Smooth muscle cell (in vitro differentiated cells): ENCODE measurements at regions not wholly inside any gene's neighbourhood (a gene's known extent, or its start where the extent isn't known, plus 50 kb on each side); places are given as distances from the start of the nearest gene placed in this dataset.
"Not testable (repeated sequence)": the region's sequence is repeated elsewhere in the genome, so short reads cannot be mapped to it uniquely, and the experiment has no call there.

Experiments used
- DNase-seq: peaks from one replicate; lab custom pipeline; 2025; ENCODE audit not compliant: unreplicated experiment; lab: John Stamatoyannopoulos, UW
- H2AFZ ChIP-seq: fragments of 200-600 bp; sonication (generic); 2 replicates; pipeline ENCODE4 v1.6.0; 2016; ENCODE audit warnings: antibody characterized with exemption, low read depth, mild to moderate bottlenecking
- H3F3A ChIP-seq: fragments of 200-600 bp; sonication (generic); 2 replicates; pipeline ENCODE4 v1.6.0; 2017; ENCODE audit warnings: antibody characterized with exemption, low read depth
- H3K27ac ChIP-seq: fragments of 200-600 bp; sonication (generic); 2 replicates; pipeline ENCODE4 v1.5.1; 2016; ENCODE audit warnings: low read depth, mild to moderate bottlenecking
- H3K27me3 ChIP-seq: fragments of 200-600 bp; sonication (generic); 2 replicates; pipeline ENCODE4 v1.6.1; 2016; ENCODE audit warnings: low read depth, mild to moderate bottlenecking
- H3K36me3 ChIP-seq: fragments of 200-600 bp; sonication (generic); 2 replicates; pipeline ENCODE4 v1.5.1; 2016; ENCODE audit warnings: low read depth
- H3K4me1 ChIP-seq: fragments of 200-600 bp; sonication (generic); 2 replicates; pipeline ENCODE4 v1.5.1; 2016; ENCODE audit warnings: low read depth
- H3K4me2 ChIP-seq: fragments of 200-600 bp; sonication (generic); 2 replicates; pipeline ENCODE4 v1.6.0; 2016; ENCODE audit warnings: mild to moderate bottlenecking
- H3K4me3 ChIP-seq: fragments of 200-600 bp; sonication (generic); 2 replicates; pipeline ENCODE4 v1.5.1; 2016; ENCODE audit warnings: mild to moderate bottlenecking
- H3K79me2 ChIP-seq: fragments of 200-600 bp; sonication (generic); 2 replicates; pipeline ENCODE4 v1.6.0; 2016; ENCODE audit warnings: low read depth, mild to moderate bottlenecking
- H3K9ac ChIP-seq: fragments of 200-600 bp; sonication (generic); 2 replicates; pipeline ENCODE4 v1.6.0; 2016; ENCODE audit warnings: low read depth
- H3K9me3 ChIP-seq: fragments of 200-600 bp; sonication (generic); replicated peaks from 2 replicates; pipeline ENCODE4 v1.5.1; 2016; ENCODE audit warnings: low read depth
- H4K20me1 ChIP-seq: fragments of 200-600 bp; sonication (generic); 2 replicates; pipeline ENCODE4 v1.6.0; 2016; ENCODE audit warnings: low read depth
- CTCF ChIP-seq: fragments of 200-600 bp; sonication (generic); IDR thresholded peaks from 2 replicates; pipeline ENCODE4 v1.5.1; 2017; ENCODE audit warnings: borderline replicate concordance, mild to moderate bottlenecking, antibody characterized with exemption; ENCODE audit not compliant: insufficient read depth, poor library complexity, severe bottlenecking
- WGBS: methylation state at CpG from one replicate; pipeline ENCODE4 v1.1.7; 2016; ENCODE audit warnings: low lambda C conversion rate; 5-methylcytosine and 5-hydroxymethylcytosine counted together

GRCh38 chr4:157700898-157701694, 471.7 kb downstream of the GASK1B start:
- H3K36me3 ChIP-seq = no peaks in the 10 kb centered on the region
- no peak for DNase-seq
- no peaks in the 10 kb centered on the region for H4K20me1 ChIP-seq
- H3K79me2 ChIP-seq = no peaks in the 10 kb centered on the region
- H3K9me3 ChIP-seq = no peaks in the 10 kb centered on the region
- no peak overlapping the region for H3K4me2 ChIP-seq
- no peak overlapping the region for H2AFZ ChIP-seq
- TF ChIP-seq CTCF = no peak
- no peaks in the 10 kb centered on the region for H3K4me1 ChIP-seq
- no peaks in the 10 kb centered on the region for H3K27me3 ChIP-seq
- no peak overlapping the region for H3K27ac ChIP-seq
- 87% methylated on average over 3 of the region's 3 CpGs for WGBS
- H3K4me3 ChIP-seq = no peak overlapping the region
- H3F3A ChIP-seq = no peaks in the 10 kb centered on the region
- H3K9ac ChIP-seq = no peak overlapping the region

GRCh38 chr4:157689476-157689875, 468.9 kb downstream of the GRIA2 start:
- Histone ChIP-seq H2AFZ (no peak overlapping the region), H3K36me3 (no peaks in the 10 kb centered on the region), H3K4me3 (no peak overlapping the region), H3K27me3 (no peaks in the 10 kb centered on the region), H3K4me1 (no peaks in the 10 kb centered on the region), H3K27ac (no peak overlapping the region), H3F3A (no peaks in the 10 kb centered on the region), H3K4me2 (no peak overlapping the region), H3K9me3 (no peaks in the 10 kb centered on the region), H3K9ac (no peak overlapping the region), H3K79me2 (no peaks in the 10 kb centered on the region), H4K20me1 (no peaks in the 10 kb centered on the region)
- DNase-seq = no peak
- no peak for TF ChIP-seq CTCF
- 83% methylated on average over 1 of the region's 1 CpG for WGBS

- no peak overlapping the region for H3K4me3 ChIP-seq
- no peak for DNase-seq
- H2AFZ ChIP-seq = no peak overlapping the region
- TF ChIP-seq CTCF = no peak
- H3K9ac ChIP-seq = no peak overlapping the region
- no peaks in the 10 kb centered on the region for H3K36me3 ChIP-seq
- no peak overlapping the region for H3K4me2 ChIP-seq
- no peak overlapping the region for H3K27ac ChIP-seq
- WGBS = 94% methylated on average over 1 of the region's 1 CpG
- H3F3A ChIP-seq = no peaks in the 10 kb centered on the region
- H3K79me2 ChIP-seq = no peaks in the 10 kb centered on the region
- no peaks in the 10 kb centered on the region for H3K27me3 ChIP-seq
- H3K4me1 ChIP-seq = no peaks in the 10 kb centered on the region
- no peaks in the 10 kb centered on the region for H4K20me1 ChIP-seq
- no peaks in the 10 kb centered on the region for H3K9me3 ChIP-seq
Observed at GRCh38 chr4:157687971-157688370, 467.4 kb downstream of the GRIA2 start.

- H3K36me3 ChIP-seq, H3K4me3 ChIP-seq, H2AFZ ChIP-seq, H3K27ac ChIP-seq, H3K9ac ChIP-seq, H3K27me3 ChIP-seq, H4K20me1 ChIP-seq, H3K9me3 ChIP-seq, H3K4me2 ChIP-seq, H3K79me2 ChIP-seq, H3F3A ChIP-seq, H3K4me1 ChIP-seq, DNase-seq: not testable (repeated sequence)
Observed at GRCh38 chr4:157679326-157679725, 458.8 kb downstream of the GRIA2 start.
